T-cell (primary cell): ENCODE measurements at regions not wholly inside any gene's neighbourhood (a gene's known extent, or its start where the extent isn't known, plus 50 kb on each side); places are given as distances from the start of the nearest gene placed in this dataset.

Source experiments
- ATAC-seq, 4 experiments: fragments of 200-7000 bp in 3 of 4; fragments of 150-1000 bp in 1 of 4; cut with Tn5 transposase; replicated peaks in 1 of 4; 1 replicate in 3 of 4; 2 replicates in 1 of 4; pipeline ENCODE4 v1.10.0; 2021; ENCODE audit warnings: moderate library complexity in 3 of 4, mild to moderate bottlenecking in 2 of 4, moderate number of reproducible peaks in 1 of 4
- CTCF ChIA-PET, 2 donors: fragments of 300-600 bp; sonication (Branson Sonifier 250); formaldehyde crosslinking; loops; one replicate each; lab custom pipeline; 2022; ENCODE audit warnings: antibody characterized with exemption in 2 of 2; lab: Charles Lee
- POLR2A ChIA-PET, 2 donors: fragments of 300-600 bp; sonication (Branson Sonifier 250); formaldehyde crosslinking; loops; one replicate each; lab custom pipeline; 2022; ENCODE audit warnings: antibody characterized with exemption in 2 of 2; lab: Charles Lee
- DNase-seq, 35 experiments: peaks; one replicate each; pipeline versions ENCODE4 v3.0.0 to v3.0.0-alpha.2; 2013 to 2023
- H3K27ac ChIP-seq: one replicate; pipeline ENCODE4 v1.5.1; 2013; ENCODE audit warnings: low read length
- H3K27me3 ChIP-seq, 2 experiments: replicated peaks in 1 of 2; 1 replicate in 1 of 2; 2 replicates in 1 of 2; pipeline versions ENCODE4 v1.6.1 to v1.7.0; 2013; ENCODE audit warnings: low read length in 1 of 2, mixed read lengths in 1 of 2; ENCODE audit not compliant: control insufficient read depth in 2 of 2, insufficient read depth in 2 of 2; ENCODE audit errors: extremely low read depth in 1 of 2
- H3K36me3 ChIP-seq, 2 donors: 1 replicate in 1 of 2; 2 replicates in 1 of 2; pipeline versions ENCODE4 v1.6.1 to v1.7.0; 2013; ENCODE audit warnings: low read length in 1 of 2; ENCODE audit not compliant: control insufficient read depth in 2 of 2, insufficient read depth in 1 of 2; ENCODE audit errors: extremely low read depth in 1 of 2
- H3K4me1 ChIP-seq, 2 experiments: 1 replicate in 1 of 2; 2 replicates in 1 of 2; pipeline versions ENCODE4 v1.6.1 to v1.7.0; 2013; ENCODE audit warnings: low read length in 2 of 2, mixed read lengths in 1 of 2; ENCODE audit not compliant: insufficient read depth in 2 of 2, control insufficient read depth in 1 of 2; ENCODE audit errors: extremely low read depth in 1 of 2
- H3K4me3 ChIP-seq, 2 donors: 1 replicate in 1 of 2; 2 replicates in 1 of 2; pipeline versions ENCODE4 v1.5.1 to v1.7.0; 2013; ENCODE audit warnings: mild to moderate bottlenecking in 2 of 2, low read length in 1 of 2, moderate library complexity in 1 of 2; ENCODE audit not compliant: control insufficient read depth in 1 of 2; ENCODE audit errors: extremely low read depth in 1 of 2
- H3K9me3 ChIP-seq: 2 replicates; pipeline ENCODE4 v1.7.0; 2013
- H3K27ac Mint-ChIP-seq, 2 donors: one replicate each; pipeline ENCODE4 v1.8.0; 2020 to 2021; ENCODE audit warnings: mild to moderate bottlenecking in 2 of 2, mixed read lengths in 2 of 2
- H3K27me3 Mint-ChIP-seq, 2 donors: one replicate each; pipeline ENCODE4 v1.8.0; 2021 to 2022; ENCODE audit warnings: mixed read lengths in 2 of 2
- H3K36me3 Mint-ChIP-seq: one replicate; pipeline ENCODE4 v1.8.0; 2021; ENCODE audit warnings: mixed read lengths
- H3K4me1 Mint-ChIP-seq, 3 donors: one replicate each; pipeline ENCODE4 v1.8.0; 2020 to 2022; ENCODE audit warnings: mixed read lengths in 3 of 3, mild to moderate bottlenecking in 1 of 3
- H3K4me3 Mint-ChIP-seq, 3 donors: one replicate each; pipeline ENCODE4 v1.8.0; 2020 to 2022; ENCODE audit warnings: mild to moderate bottlenecking in 3 of 3, mixed read lengths in 3 of 3, moderate library complexity in 3 of 3
- H3K9me3 Mint-ChIP-seq, 3 donors: one replicate each; pipeline ENCODE4 v1.8.0; 2020 to 2022; ENCODE audit warnings: mixed read lengths in 3 of 3
- WGBS: methylation state at CpG from one replicate; pipeline ENCODE4 v1.1.5; 2013; ENCODE audit warnings: missing lambda C conversion rate; ENCODE audit not compliant: insufficient coverage; 5-methylcytosine and 5-hydroxymethylcytosine counted together

DNA sequence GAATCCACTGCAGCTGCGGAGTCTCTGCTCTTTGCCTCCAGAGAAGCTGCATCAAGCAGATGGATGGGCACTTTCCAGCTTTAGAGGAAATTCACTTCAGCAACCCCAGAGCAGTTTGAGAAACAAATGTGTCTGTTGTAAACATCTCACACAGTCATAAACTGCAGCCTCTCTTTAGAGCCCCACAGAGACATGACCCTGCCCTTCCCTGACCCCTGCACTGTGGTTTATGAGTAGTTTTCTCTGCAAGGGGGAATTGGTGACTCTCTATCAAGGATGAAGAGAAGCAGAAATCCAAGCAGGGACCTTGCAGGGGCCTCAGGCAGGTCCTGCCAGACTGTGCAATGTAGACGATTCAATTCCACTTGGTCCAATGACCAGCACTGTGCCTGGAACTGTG lies 160.2 kb downstream of the SH2D4B start:
- CTCF ChIA-PET, result no interaction called here
- 100% methylated on average over 1 of the region's 2 CpGs for WGBS
- no peak for DNase-seq

DNA sequence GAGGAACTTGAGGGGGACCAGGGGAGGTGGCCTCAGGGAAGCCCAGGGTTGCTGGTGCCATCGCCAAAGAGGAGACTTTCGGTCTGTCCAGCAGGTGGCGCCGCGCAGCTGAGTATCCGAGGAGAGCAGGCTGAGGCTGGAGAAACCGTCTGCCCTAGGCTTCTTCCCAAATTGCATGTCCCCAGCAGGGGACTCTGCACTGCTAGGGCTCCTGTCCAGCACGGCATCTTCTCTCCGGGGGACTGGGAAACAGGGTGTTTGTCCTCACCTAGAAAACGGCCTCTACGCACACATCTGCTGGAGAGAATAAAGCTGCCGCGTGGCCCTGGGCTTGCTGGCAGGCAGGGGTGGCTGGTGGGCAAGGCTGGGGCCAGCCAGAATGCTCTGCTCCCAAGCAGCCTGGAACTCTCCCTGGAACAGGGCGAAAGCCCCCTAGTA lies 161.9 kb downstream of the SH2D4B start:
- Mint-ChIP-seq H3K27ac (no peak overlapping the region), H3K27me3 (peaks cover 4 to 8% of the 10 kb centered on the region in 2 donors), H3K4me1 (no peaks in the 10 kb centered on the region), H3K4me3 (no peak overlapping the region), H3K9me3 (no peaks in the 10 kb centered on the region), H3K36me3 (no peaks in the 10 kb centered on the region)
- ChIA-PET CTCF (interaction anchor here (0.9 to 1.5 kb wide), 4 partner anchors 9 to 1121 kb away, joined by 3 to 5 read pairs (median 4); no protein-coding TSS in a partner anchor), POLR2A (no interaction called here)
- Histone ChIP-seq H3K27ac (no peak overlapping the region), H3K4me1 (peaks cover 0 to 5% of the 10 kb centered on the region in 2 experiments), H3K4me3 (no peak overlapping the region), H3K27me3 (peaks cover 0 to 24% of the 10 kb centered on the region in 2 experiments), H3K36me3 (no peaks in the 10 kb centered on the region), H3K9me3 (no peaks in the 10 kb centered on the region)
- ATAC-seq (peak; percentile 62 to 71 (median 68)), DNase-seq (peak; percentile 6 to 70 (median 51))
- 29% methylated on average over 14 of the region's 14 CpGs for WGBS

More for the DNA sequence above, 160.2 kb downstream of the SH2D4B start:
- Histone ChIP-seq H3K9me3 (no peaks in the 10 kb centered on the region), H3K27ac (no peak overlapping the region), H3K27me3 (peaks cover 0 to 25% of the 10 kb centered on the region in 2 experiments), H3K4me3 (no peak overlapping the region), H3K36me3 (no peaks in the 10 kb centered on the region), H3K4me1 (peaks cover 0 to 5% of the 10 kb centered on the region in 2 experiments)
- Mint-ChIP-seq H3K36me3 (no peaks in the 10 kb centered on the region), H3K9me3 (no peaks in the 10 kb centered on the region), H3K4me1 (no peaks in the 10 kb centered on the region), H3K27me3 (peaks cover 5 to 8% of the 10 kb centered on the region in 2 donors), H3K27ac (no peak overlapping the region), H3K4me3 (no peak overlapping the region)
- ATAC-seq, result no peak
- POLR2A ChIA-PET, result no interaction called here

DNA sequence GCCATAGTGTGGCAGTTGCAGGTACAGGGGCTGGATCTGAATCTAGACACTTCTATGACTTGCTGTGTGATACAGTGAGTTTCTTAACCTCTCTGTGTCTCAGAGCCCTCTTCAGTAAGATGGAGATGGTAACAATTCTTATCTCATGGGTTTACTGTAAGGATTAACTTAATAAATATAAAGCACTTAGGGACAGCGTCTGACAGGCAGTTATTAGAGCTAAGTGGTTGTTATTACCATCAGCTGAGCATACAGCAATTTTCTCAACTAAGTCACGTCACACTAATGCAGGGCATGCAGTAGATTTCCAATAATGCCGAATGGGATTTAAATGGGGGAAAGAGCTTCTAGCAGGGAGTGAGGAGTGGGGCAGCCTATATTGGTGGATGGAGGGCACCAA lies 162.6 kb downstream of the SH2D4B start:
- CTCF ChIA-PET, result interaction anchor here (0.9 to 1.5 kb wide), 6 partner anchors 8 to 1120 kb away, joined by 3 to 5 read pairs (median 4); no protein-coding TSS in a partner anchor

DNA sequence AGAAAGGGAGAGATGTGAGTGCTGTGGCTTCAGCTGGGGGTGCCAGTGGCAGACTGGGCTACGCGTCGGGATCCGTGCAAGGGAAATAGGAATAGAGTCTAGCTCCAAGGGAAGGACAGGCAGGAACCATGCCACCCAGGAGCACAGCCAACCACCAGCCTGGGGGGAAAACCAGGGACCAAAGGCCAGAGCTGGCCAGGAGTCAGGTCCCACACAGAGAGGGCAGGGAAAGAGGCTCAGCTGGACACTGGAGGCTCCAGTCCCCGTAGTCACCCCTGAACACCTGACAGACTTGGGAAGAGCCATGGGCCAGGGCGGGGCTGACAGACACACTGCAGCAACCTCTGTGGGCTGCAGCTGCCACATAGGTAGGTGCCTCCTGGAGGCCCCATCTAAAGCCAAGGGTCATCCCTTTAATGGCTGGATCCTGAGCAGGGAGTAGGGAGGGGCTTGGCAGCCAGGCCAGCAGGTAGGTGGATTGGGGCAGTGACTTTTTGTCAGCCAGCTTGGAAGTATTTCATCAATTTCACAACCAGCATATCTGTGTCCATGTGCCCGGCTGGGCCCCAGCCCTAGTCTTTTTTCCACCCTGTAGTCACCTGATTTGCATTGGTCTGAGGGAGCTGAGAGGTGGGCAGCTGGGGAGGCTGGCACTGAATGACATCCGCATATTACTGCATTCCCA lies 163.2 kb downstream of the SH2D4B start:
- ATAC-seq, result no peak
- WGBS, result 87% methylated on average over 7 of the region's 8 CpGs
- DNase-seq, result no peak
- H3K36me3 ChIP-seq, result no peaks in the 10 kb centered on the region
- no peaks in the 10 kb centered on the region for H3K36me3 Mint-ChIP-seq
- H3K4me1 Mint-ChIP-seq, result no peaks in the 10 kb centered on the region
- H3K4me3 Mint-ChIP-seq, result no peak overlapping the region
- no peak overlapping the region for H3K27ac ChIP-seq
- H3K9me3 ChIP-seq, result no peaks in the 10 kb centered on the region
- no peak overlapping the region for H3K27ac Mint-ChIP-seq
- H3K27me3 Mint-ChIP-seq, result peaks cover 4 to 8% of the 10 kb centered on the region in 2 donors
- H3K27me3 ChIP-seq, result peaks cover 0 to 23% of the 10 kb centered on the region in 2 experiments
- H3K4me1 ChIP-seq, result peaks cover 0 to 5% of the 10 kb centered on the region in 2 experiments
- ChIA-PET CTCF (interaction anchor here in 1 of 2 donors (0.9 to 1.5 kb wide), 3 partner anchors 13 to 1119 kb away, joined by 3 to 4 read pairs (median 4); no protein-coding TSS in a partner anchor), POLR2A (no interaction called here)
- no peak overlapping the region for H3K4me3 ChIP-seq
- H3K9me3 Mint-ChIP-seq, result peaks cover 0 to 2% (median 0%) of the 10 kb centered on the region in 3 donors

More for the DNA sequence above, 162.6 kb downstream of the SH2D4B start:
- no CpG with 5 or more reads among the region's 3 CpGs for WGBS
- H3K4me3 Mint-ChIP-seq, result no peak overlapping the region
- no peaks in the 10 kb centered on the region for H3K36me3 Mint-ChIP-seq
- H3K27me3 ChIP-seq, result peaks cover 0 to 24% of the 10 kb centered on the region in 2 experiments
- peaks cover 0 to 5% of the 10 kb centered on the region in 2 experiments for H3K4me1 ChIP-seq
- H3K9me3 ChIP-seq, result no peaks in the 10 kb centered on the region
- H3K9me3 Mint-ChIP-seq, result no peaks in the 10 kb centered on the region
- no peak for DNase-seq
- no peak overlapping the region for H3K27ac Mint-ChIP-seq
- H3K27ac ChIP-seq, result no peak overlapping the region
- no peaks in the 10 kb centered on the region for H3K4me1 Mint-ChIP-seq
- H3K36me3 ChIP-seq, result no peaks in the 10 kb centered on the region
- ATAC-seq, result no peak
- H3K4me3 ChIP-seq, result no peak overlapping the region
- peaks cover 4 to 8% of the 10 kb centered on the region in 2 donors for H3K27me3 Mint-ChIP-seq
- POLR2A ChIA-PET, result no interaction called here

DNA sequence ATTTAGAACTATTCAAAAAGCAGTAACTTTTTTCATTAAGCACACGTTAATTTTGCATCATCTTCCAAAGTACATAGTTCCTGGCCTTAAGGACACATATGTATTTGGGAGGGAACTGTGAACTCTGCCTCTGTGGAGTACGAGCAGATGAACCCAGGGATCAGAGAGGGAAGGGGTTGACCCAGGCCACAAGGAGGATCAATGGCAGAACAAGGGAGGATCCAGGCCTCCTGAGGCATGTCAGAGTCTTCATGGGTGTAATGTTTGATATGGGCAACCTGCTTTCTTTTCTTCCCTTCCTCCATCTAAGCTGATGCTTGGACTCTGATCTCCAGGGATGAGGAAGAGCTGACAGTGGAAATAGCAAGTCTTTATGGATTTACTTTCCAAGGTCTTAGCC lies 164.0 kb downstream of the SH2D4B start:
- H3K4me1 ChIP-seq, result peaks cover 0 to 5% of the 10 kb centered on the region in 2 experiments
- POLR2A ChIA-PET, result no interaction called here
- no peak overlapping the region for H3K4me3 Mint-ChIP-seq
- H3K36me3 ChIP-seq, result no peaks in the 10 kb centered on the region
- CTCF ChIA-PET, result interaction anchor here (0.6 to 1.5 kb wide), 5 partner anchors 10 to 442 kb away, joined by 3 to 6 read pairs (median 4); no protein-coding TSS in a partner anchor
- DNase-seq (no peak), ATAC-seq (no peak)
- H3K9me3 Mint-ChIP-seq, result peaks cover 0 to 4% (median 0%) of the 10 kb centered on the region in 3 donors
- no peaks in the 10 kb centered on the region for H3K4me1 Mint-ChIP-seq
- H3K4me3 ChIP-seq, result no peak overlapping the region
- H3K27ac Mint-ChIP-seq, result no peak overlapping the region
- no peak overlapping the region for H3K27ac ChIP-seq
- H3K36me3 Mint-ChIP-seq, result no peaks in the 10 kb centered on the region
- H3K27me3 Mint-ChIP-seq, result peaks cover 4 to 8% of the 10 kb centered on the region in 2 donors
- H3K9me3 ChIP-seq, result no peaks in the 10 kb centered on the region
- WGBS, result no CpG with 5 or more reads among the region's 2 CpGs
- H3K27me3 ChIP-seq, result peaks cover 0 to 18% of the 10 kb centered on the region in 2 experiments

DNA sequence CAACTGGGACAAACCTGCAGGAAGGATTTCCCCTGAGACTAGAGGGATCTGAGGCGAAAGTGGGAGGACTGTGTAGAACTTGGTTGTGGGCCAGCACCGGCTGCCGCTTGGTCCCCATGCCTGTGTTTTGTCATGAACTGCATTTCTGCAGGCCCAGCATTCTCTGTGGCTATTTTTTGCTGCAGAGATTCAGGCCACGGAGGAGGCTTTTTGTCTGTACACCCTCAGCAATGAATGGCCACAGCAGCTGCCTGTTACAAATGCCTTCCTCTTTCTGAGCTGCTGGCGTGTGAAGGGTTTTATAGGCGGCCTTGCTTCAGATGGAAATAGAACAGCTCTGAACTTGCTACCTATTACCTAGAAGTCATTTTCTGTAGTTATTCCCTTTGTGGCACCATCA lies 164.4 kb downstream of the SH2D4B start:
- H3K27ac Mint-ChIP-seq, result no peak overlapping the region
- CTCF ChIA-PET, result interaction anchor here (0.6 to 1.5 kb wide), 3 partner anchors 10 to 38 kb away, joined by 3 to 4 read pairs (median 3); no protein-coding TSS in a partner anchor

More for the DNA sequence above, 164.4 kb downstream of the SH2D4B start:
- WGBS, result 68% methylated on average over 3 of the region's 6 CpGs
- H3K36me3 ChIP-seq, result no peaks in the 10 kb centered on the region
- H3K4me1 ChIP-seq, result peaks cover 0 to 5% of the 10 kb centered on the region in 2 experiments
- no peak overlapping the region for H3K27ac ChIP-seq
- H3K4me3 Mint-ChIP-seq, result no peak overlapping the region
- H3K27me3 Mint-ChIP-seq, result peaks cover 4 to 10% of the 10 kb centered on the region in 2 donors
- no peaks in the 10 kb centered on the region for H3K9me3 ChIP-seq
- POLR2A ChIA-PET, result no interaction called here
- peaks cover 0 to 18% of the 10 kb centered on the region in 2 experiments for H3K27me3 ChIP-seq
- no peak overlapping the region for H3K4me3 ChIP-seq
- DNase-seq, result no peak
- H3K4me1 Mint-ChIP-seq, result no peaks in the 10 kb centered on the region
- H3K36me3 Mint-ChIP-seq, result no peaks in the 10 kb centered on the region
- ATAC-seq, result no peak
- H3K9me3 Mint-ChIP-seq, result peaks cover 0 to 4% (median 0%) of the 10 kb centered on the region in 3 donors
